SK-N-SH (cell line): ENCODE measurements at regions not wholly inside any gene's neighbourhood (a gene's known extent, or its start where the extent isn't known, plus 50 kb on each side); places are given as distances from the start of the nearest gene placed in this dataset.

Source experiments
- CTCF ChIA-PET: fragments of 300-600, 350-600 bp; formaldehyde crosslinking; extraction: SDS; loops from one replicate; lab custom pipeline; 2021; lab: Yijun Ruan, JAX
- POLR2A ChIA-PET: fragments of 350-600 bp; sonication (Branson Sonifier 250); formaldehyde crosslinking; extraction: SDS; loops from one replicate; lab custom pipeline; 2020; ENCODE audit warnings: antibody characterized with exemption, inconsistent platforms; lab: Yijun Ruan, JAX
- DNase-seq: peaks from one replicate; pipeline ENCODE4 v3.0.0; 2012
- H2AFZ ChIP-seq: fragments of 200-600 bp; sonication (generic); 2 replicates; pipeline ENCODE4 v1.8.1; 2016; ENCODE audit warnings: antibody characterized with exemption, mild to moderate bottlenecking, low read depth
- H3F3A ChIP-seq: fragments of 200-600 bp; sonication (generic); replicated peaks from 2 replicates; pipeline ENCODE3; 2016; ENCODE audit warnings: antibody characterized with exemption, mild to moderate bottlenecking; ENCODE audit not compliant: insufficient read depth
- H3K27ac ChIP-seq, 2 experiments: fragments of 200-500 bp in 1 of 2; fragments of 200-600 bp in 1 of 2; sonication (Bioruptor generic) in 1 of 2; sonication (generic), shearing (Covaris generic) in 1 of 2; 2 replicates each; pipeline versions ENCODE4 v1.5.1 to v1.6.1; 2014 to 2016; ENCODE audit warnings: low read depth in 2 of 2, inconsistent platforms in 1 of 2, low read length in 1 of 2, mild to moderate bottlenecking in 1 of 2, mixed read lengths in 1 of 2
- H3K27me3 ChIP-seq: fragments of 200-600 bp; sonication (generic), shearing (Covaris generic); 2 replicates; pipeline ENCODE4 v1.6.1; 2016; ENCODE audit warnings: mixed run types; ENCODE audit not compliant: insufficient read depth
- H3K36me3 ChIP-seq, 2 experiments: fragments of 200-500 bp in 1 of 2; fragments of 200-600 bp in 1 of 2; sonication (Bioruptor generic) in 1 of 2; sonication (generic) in 1 of 2; replicated peaks in 1 of 2; 2 replicates each; pipeline versions ENCODE3 to v1.5.1; 2014 to 2016; ENCODE audit warnings: low read length in 1 of 2, mild to moderate bottlenecking in 1 of 2; ENCODE audit not compliant: insufficient read depth in 2 of 2, control insufficient read depth in 1 of 2
- H3K4me1 ChIP-seq, 2 experiments: fragments of 200-500 bp in 1 of 2; fragments of 200-600 bp in 1 of 2; sonication (Bioruptor generic) in 1 of 2; sonication (generic), shearing (Covaris generic) in 1 of 2; 2 replicates each; pipeline versions ENCODE4 v1.5.1 to v1.6.1; 2014 to 2016; ENCODE audit warnings: low read depth in 1 of 2, low read length in 1 of 2, mixed run types in 1 of 2; ENCODE audit not compliant: insufficient read depth in 2 of 2, control insufficient read depth in 1 of 2
- H3K4me2 ChIP-seq: fragments of 200-600 bp; sonication (generic), shearing (Covaris generic); 2 replicates; pipeline ENCODE4 v1.6.1; 2017; ENCODE audit warnings: mixed run types
- H3K4me3 ChIP-seq, 2 experiments: fragments of 200-500 bp in 1 of 2; fragments of 200-600 bp in 1 of 2; sonication (Bioruptor generic) in 1 of 2; sonication (generic), shearing (Covaris generic) in 1 of 2; 2 replicates each; pipeline versions ENCODE4 v1.5.1 to v1.8.1; 2014 to 2016; ENCODE audit warnings: low read depth in 2 of 2, inconsistent platforms in 1 of 2, low read length in 1 of 2, mild to moderate bottlenecking in 1 of 2, mixed read lengths in 1 of 2, moderate library complexity in 1 of 2
- H3K79me2 ChIP-seq: fragments of 200-600 bp; sonication (generic); 2 replicates; pipeline ENCODE4 v1.8.1; 2017; ENCODE audit warnings: mild to moderate bottlenecking; ENCODE audit not compliant: insufficient read depth
- H3K9ac ChIP-seq: fragments of 200-600 bp; sonication (generic); 2 replicates; pipeline ENCODE4 v1.6.1; 2017; ENCODE audit warnings: mixed run types
- H3K9me2 ChIP-seq: fragments of 200-600 bp; sonication (generic); 2 replicates; pipeline ENCODE4 v1.6.1; 2017; ENCODE audit warnings: mixed run types
- H3K9me3 ChIP-seq: fragments of 200-600 bp; sonication (generic); 2 replicates; pipeline ENCODE4 v1.6.1; 2017; ENCODE audit warnings: mixed run types, mild to moderate bottlenecking, moderate library complexity
- H4K20me1 ChIP-seq: fragments of 200-600 bp; sonication (generic); 2 replicates; pipeline ENCODE4 v1.6.1; 2017; ENCODE audit warnings: mild to moderate bottlenecking, mixed run types; ENCODE audit not compliant: insufficient read depth
- ELF1 ChIP-seq: IDR thresholded peaks from 2 replicates; pipeline ENCODE4 v1.4.0; 2012
- EP300 ChIP-seq, 2 experiments: IDR thresholded peaks; 2 replicates each; pipeline versions ENCODE4 v1.4.0 to v1.6.1; 2012; ENCODE audit warnings: borderline replicate concordance in 1 of 2, low read depth in 1 of 2, low read length in 1 of 2
- FOSL2 ChIP-seq: IDR thresholded peaks from 2 replicates; pipeline ENCODE4 v1.4.0; 2012; ENCODE audit warnings: low read depth, mild to moderate bottlenecking, moderate library complexity, borderline replicate concordance
- FOXJ3 ChIP-seq: sonication (generic); formaldehyde crosslinking; IDR thresholded peaks from 2 replicates; pipeline ENCODE4 v1.5.1; 2020; ENCODE audit warnings: mild to moderate bottlenecking, missing genetic modification reagents
- IRF3 ChIP-seq: fragments of 150-350 bp; IDR thresholded peaks from 2 replicates; pipeline ENCODE4 v1.6.1; 2016; ENCODE audit warnings: mild to moderate bottlenecking, low read depth, low read length
- JUND ChIP-seq: IDR thresholded peaks from 2 replicates; pipeline ENCODE4 v1.4.0; 2012
- MEF2A ChIP-seq: IDR thresholded peaks from 2 replicates; pipeline ENCODE4 v1.4.0; 2012; ENCODE audit warnings: low read depth, borderline replicate concordance
- MXI1 ChIP-seq: IDR thresholded peaks from 2 replicates; pipeline ENCODE4 v1.6.1; 2012; ENCODE audit warnings: mild to moderate bottlenecking, low read depth, low read length, improper control_type of control experiment
- NRF1 ChIP-seq: IDR thresholded peaks from 2 replicates; pipeline ENCODE4 v1.6.1; 2012; ENCODE audit warnings: low read depth, mild to moderate bottlenecking, low read length
- PBX3 ChIP-seq: IDR thresholded peaks from 2 replicates; pipeline ENCODE4; 2012
- POLR2AphosphoS5 ChIP-seq: IDR thresholded peaks from 2 replicates; pipeline ENCODE4 v1.6.1; 2012; ENCODE audit warnings: low read depth, low read length
- RAD21 ChIP-seq: IDR thresholded peaks from 2 replicates; pipeline ENCODE4 v1.6.1; 2012; ENCODE audit warnings: mild to moderate bottlenecking, low read length
- RCOR1 ChIP-seq: fragments of 150-350 bp; IDR thresholded peaks from 2 replicates; pipeline ENCODE4 v1.6.1; 2017; ENCODE audit warnings: antibody characterized with exemption, low read length
- REST ChIP-seq: IDR thresholded peaks from 2 replicates; pipeline ENCODE4 v1.6.1; 2012; ENCODE audit warnings: mild to moderate bottlenecking, low read depth, low read length, moderate library complexity
- RFX5 ChIP-seq: IDR thresholded peaks from 2 replicates; pipeline ENCODE4 v1.6.1; 2012; ENCODE audit warnings: mild to moderate bottlenecking, improper control_type of control experiment, low read length
- RXRA ChIP-seq: IDR thresholded peaks from 2 replicates; pipeline ENCODE4 v1.4.0; 2012; ENCODE audit warnings: low read depth, mild to moderate bottlenecking, borderline replicate concordance
- SIN3A ChIP-seq: IDR thresholded peaks from 2 replicates; pipeline ENCODE4 v1.6.1; 2012; ENCODE audit warnings: low read depth, mild to moderate bottlenecking, low read length, moderate library complexity, borderline replicate concordance
- SMC3 ChIP-seq: IDR thresholded peaks from 2 replicates; pipeline ENCODE4 v1.6.1; 2012; ENCODE audit warnings: low read depth, low read length, improper control_type of control experiment
- TAF1 ChIP-seq: IDR thresholded peaks from 2 replicates; pipeline ENCODE4 v1.6.1; 2012; ENCODE audit warnings: low read depth, mild to moderate bottlenecking, low read length, moderate library complexity, borderline replicate concordance
- TCF12 ChIP-seq: IDR thresholded peaks from 2 replicates; pipeline ENCODE4 v1.4.0; 2012
- USF1 ChIP-seq: IDR thresholded peaks from 2 replicates; pipeline ENCODE4 v1.4.0; 2012; ENCODE audit warnings: low read depth, borderline replicate concordance
- YY1 ChIP-seq: IDR thresholded peaks from 2 replicates; pipeline ENCODE4 v1.4.0; 2012; ENCODE audit warnings: low read depth, mild to moderate bottlenecking
- WGBS: methylation state at CpG from one replicate; pipeline ENCODE4 v1.1.6; 2017; ENCODE audit warnings: low lambda C conversion rate; 5-methylcytosine and 5-hydroxymethylcytosine counted together

- CTCF ChIA-PET, result no interaction called here
- no peaks in the 10 kb centered on the region for H3K4me1 ChIP-seq
- DNase-seq, result no peak
- WGBS, result under 1% methylated on average over 3 of the region's 3 CpGs
- no peak overlapping the region for H3K4me3 ChIP-seq
- H3K27me3 ChIP-seq, result no peaks in the 10 kb centered on the region
- TF ChIP-seq JUND (no peak), POLR2AphosphoS5 (no peak), RAD21 (no peak), NRF1 (no peak), YY1 (no peak), TAF1 (no peak), REST (no peak), RCOR1 (no peak), RFX5 (no peak), SIN3A (no peak), FOSL2 (no peak), SMC3 (no peak)
- H2AFZ ChIP-seq, result no peak overlapping the region
- POLR2A ChIA-PET, result no interaction called here
- H3K79me2 ChIP-seq, result no peaks in the 10 kb centered on the region
- H3K9me2 ChIP-seq, result no peaks in the 10 kb centered on the region; the same call in 1 of the 2 replicates
- no peak overlapping the region for H3K27ac ChIP-seq
- H3K9ac ChIP-seq, result no peak overlapping the region
- H3K9me3 ChIP-seq, result no peaks in the 10 kb centered on the region
- H4K20me1 ChIP-seq, result no peaks in the 10 kb centered on the region
- H3K4me2 ChIP-seq, result no peak overlapping the region
- no peaks in the 10 kb centered on the region for H3F3A ChIP-seq
- H3K36me3 ChIP-seq, result no peaks in the 10 kb centered on the region
Observed at GRCh38 chr11:38648604-38649003, 2050.6 kb upstream of the RAG2 start.

- Histone ChIP-seq H3K27me3 (no peaks in the 10 kb centered on the region), H3K9me3 (no peaks in the 10 kb centered on the region), H3K36me3 (no peaks in the 10 kb centered on the region), H3K79me2 (no peaks in the 10 kb centered on the region), H3F3A (no peaks in the 10 kb centered on the region), H3K4me1 (no peaks in the 10 kb centered on the region), H3K27ac (no peak overlapping the region), H3K4me2 (no peak overlapping the region), H3K4me3 (no peak overlapping the region; a peak in 1 of 4 replicates), H2AFZ (no peak overlapping the region), H4K20me1 (no peaks in the 10 kb centered on the region), H3K9ac (no peak overlapping the region), H3K9me2 (no peaks in the 10 kb centered on the region; the same call in 1 of the 2 replicates)
- POLR2A ChIA-PET, result no interaction called here
- CTCF ChIA-PET, result no interaction called here
- DNase-seq, result no peak
- WGBS, result 0% methylated on average over 3 of the region's 3 CpGs
- TF ChIP-seq USF1 (no peak), FOXJ3 (CRISPR knock-in tag) (no peak), YY1 (no peak), MEF2A (no peak), SIN3A (no peak), POLR2AphosphoS5 (no peak), MXI1 (no peak), TCF12 (no peak), JUND (no peak), ELF1 (no peak), RFX5 (no peak), RXRA (no peak), EP300 (IDR thresholded peaks at IDR 0.05; ENCODE audit: borderline replicate concordance in 1 of 2, low read depth in 1 of 2, low read length in 1 of 2) (no peak), NRF1 (no peak), RCOR1 (no peak), IRF3 (no peak), PBX3 (no peak)
Observed at GRCh38 chr11:38646382-38646781, 2048.3 kb upstream of the RAG2 start.
